ENCODE measurements at regions not wholly inside any gene's neighbourhood (a gene's known extent, or its start where the extent isn't known, plus 50 kb on each side); places are given as distances from the start of the nearest gene placed in this dataset.

GRCh38 chr10:31621733-31622132 lies 302.7 kb downstream of the ZEB1 start:
- ATAC-seq (no peak), FAIRE-seq (no peak), DNase-seq (ENCODE audit: low read depth in 1 of 2, low spot score in 1 of 2) (no peak)
- H3K4me2 ChIP-seq: no peak overlapping the region
- WGBS (ENCODE audit: missing lambda C conversion rate): 96% methylated on average over 1 of the region's 1 CpG
- H3K9me3 ChIP-seq: peaks cover 35% of the 10 kb centered on the region
- POLR2A ChIA-PET: no interaction called here
- CTCF ChIA-PET: interaction anchor here (0.8 to 2.4 kb wide), 6 partner anchors 10 to 870 kb away, joined by 3 to 6 read pairs (median 4); no protein-coding TSS in a partner anchor
- no peak overlapping the region for H3K27ac ChIP-seq
- H3K4me1 ChIP-seq: no peaks in the 10 kb centered on the region
- TF ChIP-seq, protein P1, sequence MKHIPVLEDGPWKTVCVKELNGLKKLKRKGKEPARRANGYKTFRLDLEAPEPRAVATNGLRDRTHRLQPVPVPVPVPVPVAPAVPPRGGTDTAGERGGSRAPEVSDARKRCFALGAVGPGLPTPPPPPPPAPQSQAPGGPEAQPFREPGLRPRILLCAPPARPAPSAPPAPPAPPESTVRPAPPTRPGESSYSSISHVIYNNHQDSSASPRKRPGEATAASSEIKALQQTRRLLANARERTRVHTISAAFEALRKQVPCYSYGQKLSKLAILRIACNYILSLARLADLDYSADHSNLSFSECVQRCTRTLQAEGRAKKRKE (CRISPR knock-in tag; IDR thresholded peaks at IDR 0.05; ENCODE audit: low read depth): no peak
- TF ChIP-seq NPAS2 (CRISPR knock-in tag; IDR thresholded peaks at IDR 0.05; ENCODE audit: borderline replicate concordance): no peak
- no peak for TF ChIP-seq SMC3 (IDR thresholded peaks at IDR 0.05)
- TF ChIP-seq ZSCAN20 (CRISPR knock-in tag; IDR thresholded peaks at IDR 0.05): no peak
- H3K4me3 ChIP-seq: no peak overlapping the region

DNA sequence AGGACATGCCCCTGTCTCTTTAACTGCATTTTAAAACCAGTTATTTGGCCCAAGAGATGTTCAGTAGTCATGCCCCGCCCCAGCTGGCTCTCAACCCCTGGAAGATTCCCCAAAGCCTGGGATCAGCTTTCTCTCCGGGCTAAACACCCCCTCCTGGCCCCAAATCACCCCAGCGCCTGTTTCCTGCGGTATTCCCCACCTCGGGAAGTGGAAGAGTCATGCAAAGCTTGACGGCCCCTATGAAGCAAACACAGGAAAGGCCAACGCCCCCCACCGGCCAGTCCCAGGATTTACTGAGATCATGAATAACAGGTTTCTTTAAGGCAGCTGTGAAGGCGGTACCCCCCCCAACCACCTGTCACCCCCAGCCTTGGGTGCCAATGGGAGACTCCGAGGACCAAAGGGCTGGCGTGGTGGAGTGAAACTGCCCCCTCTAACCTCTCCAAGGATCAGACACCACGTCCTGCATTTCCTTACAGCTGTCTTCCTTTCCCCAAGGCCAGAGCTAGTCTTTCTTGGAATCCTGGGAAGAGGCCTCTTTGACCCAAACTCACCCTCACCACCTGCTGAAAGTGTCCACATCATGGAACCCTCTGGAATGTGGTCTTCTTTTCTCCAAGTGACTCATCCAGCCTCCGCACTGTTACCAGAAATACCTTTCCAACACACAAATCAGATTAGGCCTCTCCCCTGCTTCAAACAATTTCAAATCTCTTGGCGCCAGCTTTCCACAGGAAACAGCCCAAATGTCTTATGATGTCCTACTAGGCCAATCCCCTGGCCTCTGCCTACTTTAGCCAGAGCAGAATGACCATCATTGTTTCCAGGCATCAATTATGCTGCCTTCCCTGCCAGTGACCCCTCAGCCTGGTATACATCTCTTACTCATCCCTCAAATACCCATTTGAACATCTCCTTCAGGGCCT lies 301.5 kb downstream of the ZEB1 start:
- peak in 1 of 2 experiments; percentile 67; a peak in 3 of 6 replicates for ATAC-seq
- TF ChIP-seq GATA3 (IDR thresholded peaks at IDR 0.05; ENCODE audit: borderline replicate concordance) (no peak), RCOR1 (IDR thresholded peaks at IDR 0.05; ENCODE audit: low read depth, low read length) (no peak), RAD21 (conservative IDR thresholded peaks at IDR 0.05 in 1 of 2, IDR thresholded peaks at IDR 0.05 in 1 of 2) (peak; percentile 21 to 22; a peak in 2 of 5 replicates), NR3C1 (IDR thresholded peaks at IDR 0.05) (no peak), FOSB (CRISPR knock-in tag; IDR thresholded peaks at IDR 0.05) (no peak), EP300 (IDR thresholded peaks at IDR 0.05) (no peak)
- TF ChIP-seq, protein P2, sequence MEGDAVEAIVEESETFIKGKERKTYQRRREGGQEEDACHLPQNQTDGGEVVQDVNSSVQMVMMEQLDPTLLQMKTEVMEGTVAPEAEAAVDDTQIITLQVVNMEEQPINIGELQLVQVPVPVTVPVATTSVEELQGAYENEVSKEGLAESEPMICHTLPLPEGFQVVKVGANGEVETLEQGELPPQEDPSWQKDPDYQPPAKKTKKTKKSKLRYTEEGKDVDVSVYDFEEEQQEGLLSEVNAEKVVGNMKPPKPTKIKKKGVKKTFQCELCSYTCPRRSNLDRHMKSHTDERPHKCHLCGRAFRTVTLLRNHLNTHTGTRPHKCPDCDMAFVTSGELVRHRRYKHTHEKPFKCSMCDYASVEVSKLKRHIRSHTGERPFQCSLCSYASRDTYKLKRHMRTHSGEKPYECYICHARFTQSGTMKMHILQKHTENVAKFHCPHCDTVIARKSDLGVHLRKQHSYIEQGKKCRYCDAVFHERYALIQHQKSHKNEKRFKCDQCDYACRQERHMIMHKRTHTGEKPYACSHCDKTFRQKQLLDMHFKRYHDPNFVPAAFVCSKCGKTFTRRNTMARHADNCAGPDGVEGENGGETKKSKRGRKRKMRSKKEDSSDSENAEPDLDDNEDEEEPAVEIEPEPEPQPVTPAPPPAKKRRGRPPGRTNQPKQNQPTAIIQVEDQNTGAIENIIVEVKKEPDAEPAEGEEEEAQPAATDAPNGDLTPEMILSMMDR (IDR thresholded peaks at IDR 0.05): peak; percentile 20; the same call in 1 of the 3 replicates
- TF ChIP-seq, protein P3, sequence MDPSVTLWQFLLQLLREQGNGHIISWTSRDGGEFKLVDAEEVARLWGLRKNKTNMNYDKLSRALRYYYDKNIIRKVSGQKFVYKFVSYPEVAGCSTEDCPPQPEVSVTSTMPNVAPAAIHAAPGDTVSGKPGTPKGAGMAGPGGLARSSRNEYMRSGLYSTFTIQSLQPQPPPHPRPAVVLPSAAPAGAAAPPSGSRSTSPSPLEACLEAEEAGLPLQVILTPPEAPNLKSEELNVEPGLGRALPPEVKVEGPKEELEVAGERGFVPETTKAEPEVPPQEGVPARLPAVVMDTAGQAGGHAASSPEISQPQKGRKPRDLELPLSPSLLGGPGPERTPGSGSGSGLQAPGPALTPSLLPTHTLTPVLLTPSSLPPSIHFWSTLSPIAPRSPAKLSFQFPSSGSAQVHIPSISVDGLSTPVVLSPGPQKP (IDR thresholded peaks at IDR 0.05; ENCODE audit: low read depth, low read length): no peak
- TF ChIP-seq, protein P4, sequence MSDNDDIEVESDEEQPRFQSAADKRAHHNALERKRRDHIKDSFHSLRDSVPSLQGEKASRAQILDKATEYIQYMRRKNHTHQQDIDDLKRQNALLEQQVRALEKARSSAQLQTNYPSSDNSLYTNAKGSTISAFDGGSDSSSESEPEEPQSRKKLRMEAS (IDR thresholded peaks at IDR 0.05): no peak
- TF ChIP-seq, protein P5, sequence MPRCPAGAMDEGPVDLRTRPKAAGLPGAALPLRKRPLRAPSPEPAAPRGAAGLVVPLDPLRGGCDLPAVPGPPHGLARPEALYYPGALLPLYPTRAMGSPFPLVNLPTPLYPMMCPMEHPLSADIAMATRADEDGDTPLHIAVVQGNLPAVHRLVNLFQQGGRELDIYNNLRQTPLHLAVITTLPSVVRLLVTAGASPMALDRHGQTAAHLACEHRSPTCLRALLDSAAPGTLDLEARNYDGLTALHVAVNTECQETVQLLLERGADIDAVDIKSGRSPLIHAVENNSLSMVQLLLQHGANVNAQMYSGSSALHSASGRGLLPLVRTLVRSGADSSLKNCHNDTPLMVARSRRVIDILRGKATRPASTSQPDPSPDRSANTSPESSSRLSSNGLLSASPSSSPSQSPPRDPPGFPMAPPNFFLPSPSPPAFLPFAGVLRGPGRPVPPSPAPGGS (IDR thresholded peaks at IDR 0.05): no peak
- 49% methylated on average over 14 of the region's 14 CpGs for WGBS (ENCODE audit: missing lambda C conversion rate)
- Histone ChIP-seq H3K27ac (no peak overlapping the region), H3K9me3 (peaks cover 22% of the 10 kb centered on the region), H3K4me1 (no peaks in the 10 kb centered on the region), H3K4me2 (no peak overlapping the region), H3K4me3 (no peak overlapping the region)
- no peak for FAIRE-seq
- ChIA-PET CTCF (interaction anchor here (0.6 to 2.4 kb wide), 12 partner anchors 8 to 1396 kb away, joined by 3 to 6 read pairs (median 4); no protein-coding TSS in a partner anchor), POLR2A (no interaction called here)
- DNase-seq (ENCODE audit: low read depth in 1 of 2, low spot score in 1 of 2): peak; percentile 18 to 43

- ChIA-PET CTCF (interaction anchor here (0.6 to 1.9 kb wide), 5 partner anchors 15 to 1395 kb away, joined by 3 to 6 read pairs (median 4); no protein-coding TSS in a partner anchor), POLR2A (no interaction called here)
- Histone ChIP-seq H3K4me3 (no peak overlapping the region), H3K9me3 (peaks cover 13% of the 10 kb centered on the region), H3K27ac (no peak overlapping the region), H3K4me1 (no peaks in the 10 kb centered on the region), H3K4me2 (no peak overlapping the region)
- WGBS (ENCODE audit: missing lambda C conversion rate): 77% methylated on average over 8 of the region's 8 CpGs
- TF ChIP-seq NR3C1 (IDR thresholded peaks at IDR 0.05) (no peak), SREBF2 (IDR thresholded peaks at IDR 0.05) (no peak), BHLHE40 (IDR thresholded peaks at IDR 0.05; ENCODE audit: low read depth, low read length) (no peak), HOXA7 (CRISPR knock-in tag; IDR thresholded peaks at IDR 0.05) (no peak), FOSL2 (IDR thresholded peaks at IDR 0.05) (no peak), FOSL2 (CRISPR knock-in tag; IDR thresholded peaks at IDR 0.05) (no peak), ZNF302 (CRISPR knock-in tag; IDR thresholded peaks at IDR 0.05) (no peak)
- TF ChIP-seq, protein P2 (IDR thresholded peaks at IDR 0.05): no peak
- no peak for DNase-seq (ENCODE audit: low read depth in 1 of 2, low spot score in 1 of 2)
- FAIRE-seq: no peak
- ATAC-seq: no peak
These were observed 300.6 kb downstream of the ZEB1 start for GRCh38 chr10:31619531-31620061.
